ENCODE measurements at regions not wholly inside any gene's neighbourhood (a gene's known extent, or its start where the extent isn't known, plus 50 kb on each side); places are given as distances from the start of the nearest gene placed in this dataset.

GRCh38 chr1:219120624-219121544, 52.8 kb upstream of the LYPLAL1 start:
- DNase-seq = no peak

- DNase-seq = no peak
Observed at GRCh38 chr1:219121679-219122078, 52.0 kb upstream of the LYPLAL1 start.

- DNase-seq = no peak
Observed at GRCh38 chr1:219123036-219123435, 50.6 kb upstream of the LYPLAL1 start.
